ENCODE measurements at regions not wholly inside any gene's neighbourhood (a gene's known extent, or its start where the extent isn't known, plus 50 kb on each side); places are given as distances from the start of the nearest gene placed in this dataset.

DNA sequence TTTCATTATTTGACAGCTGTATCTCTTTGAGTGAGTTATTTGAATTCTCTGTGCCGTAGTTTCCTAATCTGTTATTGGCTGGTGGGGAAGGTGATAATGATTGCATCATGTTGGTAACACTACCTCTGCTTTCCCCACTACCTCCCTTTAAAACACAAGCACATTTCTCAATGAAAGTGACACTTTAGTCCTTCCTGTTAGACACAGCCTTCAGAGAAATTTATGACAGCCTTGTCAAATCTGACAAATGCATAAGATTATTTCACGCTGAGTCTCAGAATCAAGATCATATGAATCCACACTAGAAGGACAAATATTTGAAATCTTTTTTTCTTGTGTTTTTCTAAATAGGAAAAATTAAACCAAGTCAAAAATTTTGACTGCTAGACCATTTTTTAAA is 896.1 kb downstream of the CENPC start (continued):
- TF ChIP-seq, protein P1, sequence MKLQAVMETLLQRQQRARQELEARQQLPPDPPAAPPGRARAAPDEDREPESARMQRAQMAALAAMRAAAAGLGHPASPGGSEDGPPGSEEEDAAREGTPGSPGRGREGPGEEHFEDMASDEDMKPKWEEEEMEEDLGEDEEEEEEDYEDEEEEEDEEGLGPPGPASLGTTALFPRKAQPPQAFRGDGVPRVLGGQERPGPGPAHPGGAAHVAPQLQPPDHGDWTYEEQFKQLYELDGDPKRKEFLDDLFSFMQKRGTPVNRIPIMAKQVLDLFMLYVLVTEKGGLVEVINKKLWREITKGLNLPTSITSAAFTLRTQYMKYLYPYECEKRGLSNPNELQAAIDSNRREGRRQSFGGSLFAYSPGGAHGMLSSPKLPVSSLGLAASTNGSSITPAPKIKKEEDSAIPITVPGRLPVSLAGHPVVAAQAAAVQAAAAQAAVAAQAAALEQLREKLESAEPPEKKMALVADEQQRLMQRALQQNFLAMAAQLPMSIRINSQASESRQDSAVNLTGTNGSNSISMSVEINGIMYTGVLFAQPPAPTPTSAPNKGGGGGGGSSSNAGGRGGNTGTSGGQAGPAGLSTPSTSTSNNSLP (IDR thresholded peaks at IDR 0.05; ENCODE audit: low read depth, low read length) = no peak
- TF ChIP-seq ZNF232 (CRISPR knock-in tag; IDR thresholded peaks at IDR 0.05; ENCODE audit: borderline replicate concordance) = no peak
- TF ChIP-seq FOXA3 (CRISPR knock-in tag; IDR thresholded peaks at IDR 0.05) = no peak

DNA sequence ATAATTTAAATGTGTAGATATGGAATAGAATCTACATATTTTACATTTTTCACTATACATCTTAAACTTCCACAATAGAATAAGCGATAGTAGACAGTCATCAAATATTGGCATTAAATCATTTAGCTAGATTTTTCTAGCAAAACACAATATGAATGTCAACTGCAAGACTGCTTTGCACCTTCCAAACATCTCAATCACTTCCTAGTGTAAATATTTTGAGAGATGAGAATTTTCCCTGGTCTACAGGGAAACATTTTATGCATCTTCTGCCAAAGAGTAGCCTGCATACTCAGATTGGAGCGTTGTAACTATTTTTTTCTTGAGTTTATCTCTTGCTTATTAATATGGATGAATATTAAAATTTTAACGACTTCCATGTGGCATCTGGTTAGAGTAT is 897.4 kb downstream of the CENPC start:
- H3K27ac ChIP-seq (ENCODE audit: extremely low read length, insufficient read depth, low read length) = no peak overlapping the region
- no peak for DNase-seq (ENCODE audit: low spot score)
- no peak overlapping the region for H3K4me3 ChIP-seq (replicated peaks in 1 of 3; ENCODE audit: insufficient read depth in 1 of 3, low read depth in 2 of 3, low read length in 3 of 3)
- ChIA-PET POLR2A (no interaction called here), CTCF (ENCODE audit: low intra/inter-chr PET ratio, low total read pairs) (no interaction called here)
- no peak overlapping the region for H2AFZ ChIP-seq (ENCODE audit: low read length)
- H3K4me1 ChIP-seq (ENCODE audit: insufficient read depth, low read length) = no peaks in the 10 kb centered on the region
- ATAC-seq = no peak
- H3K27me3 ChIP-seq (ENCODE audit: control insufficient read depth in 1 of 2, insufficient read depth in 2 of 2, low read length in 2 of 2) = no peaks in the 10 kb centered on the region
- no TSS peak for BruUV-seq (replicated peaks)
- no peaks in the 10 kb centered on the region for H3K9me3 ChIP-seq (ENCODE audit: low read length)
- H4K20me1 ChIP-seq (ENCODE audit: insufficient read depth, low read length) = no peaks in the 10 kb centered on the region
- FAIRE-seq = no peak
- no peak overlapping the region for H3K9ac ChIP-seq (ENCODE audit: insufficient read depth, low read depth, low read length)
- no peaks in the 10 kb centered on the region for H3K79me2 ChIP-seq (ENCODE audit: insufficient read depth, low read length)
- intact Hi-C loops (cut with micrococcal nuclease; ENCODE audit: unreplicated experiment) (no loop called here), in situ Hi-C loops (cut with HindIII; ENCODE audit: extremely low pct_ligation_motif_present, low pct_unique_long_range_greater_than_20kb) (no loop called here)
- no peaks in the 10 kb centered on the region for H3K36me3 ChIP-seq (replicated peaks in 1 of 2; ENCODE audit: control insufficient read depth in 1 of 2, insufficient read depth in 2 of 2, low read length in 2 of 2)
- no peak for TF ChIP-seq ZNF543 (CRISPR knock-in tag; IDR thresholded peaks at IDR 0.05)
- no peak for TF ChIP-seq ZNF891 (CRISPR knock-in tag; IDR thresholded peaks at IDR 0.05)
- TF ChIP-seq NCOA1 (CRISPR knock-in tag; IDR thresholded peaks at IDR 0.05) = no peak
- TF ChIP-seq POLR2G (IDR thresholded peaks at IDR 0.05; ENCODE audit: low read depth, low read length) = no peak
- TF ChIP-seq SNAI1 (CRISPR knock-in tag; IDR thresholded peaks at IDR 0.05; ENCODE audit: borderline replicate concordance) = no peak
- H3K4me2 ChIP-seq (ENCODE audit: low read depth, low read length) = no peak overlapping the region
- WGBS (ENCODE audit: low lambda C conversion rate) = under 1% methylated on average over 3 of the region's 3 CpGs

All from HepG2 (cell line).